GM18858 (cell line): ENCODE measurements at regions not wholly inside any gene's neighbourhood (a gene's known extent, or its start where the extent isn't known, plus 50 kb on each side); places are given as distances from the start of the nearest gene placed in this dataset.
"Not testable (repeated sequence)": the region's sequence is repeated elsewhere in the genome, so short reads cannot be mapped to it uniquely, and the experiment has no call there.

ENCODE experiments used
- ATAC-seq: cut with Tn5 transposase; IDR thresholded peaks from one replicate; pipeline ENCODE4 v1.9.1; 2021; ENCODE audit not compliant: unreplicated experiment

DNA sequence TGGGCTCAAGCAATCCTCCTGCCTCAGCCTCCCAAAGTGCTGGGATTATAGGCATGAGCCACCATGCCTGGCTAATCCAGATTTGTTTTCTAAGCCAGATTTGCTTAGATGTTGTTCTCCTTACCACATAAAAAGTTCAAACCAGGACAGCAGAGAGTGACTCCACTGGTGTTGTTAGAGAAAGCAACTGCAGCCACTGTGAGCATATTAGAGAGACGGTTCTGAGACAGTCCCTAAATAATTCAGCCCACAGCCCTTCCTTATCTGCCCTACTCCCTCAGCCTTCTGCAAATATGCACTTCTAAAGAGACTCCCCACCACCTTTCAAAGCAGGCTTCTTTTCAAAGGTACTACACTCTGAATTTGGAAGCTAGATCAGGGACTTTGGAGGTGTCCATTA, 96.1 kb downstream of the DRD1 start:
- no peak for ATAC-seq

DNA sequence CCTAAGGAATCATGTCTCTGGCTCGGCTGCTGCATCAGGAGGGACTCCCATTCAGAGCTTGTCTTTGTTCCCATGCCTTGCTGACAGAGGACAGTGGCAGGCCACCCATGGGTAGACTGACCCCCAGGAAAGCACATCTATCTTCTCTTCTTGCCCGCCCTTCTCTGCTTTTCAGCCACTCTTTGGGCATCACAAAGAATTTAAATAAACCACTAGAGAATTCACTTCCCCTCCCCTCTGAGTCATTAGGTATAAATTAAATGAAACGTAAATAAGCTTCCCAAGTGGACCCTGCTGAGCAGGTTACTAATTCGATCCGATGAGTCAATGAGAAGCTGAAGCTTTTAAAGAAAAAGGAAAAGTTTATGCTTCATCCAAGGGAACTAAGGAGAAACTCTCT, 97.0 kb downstream of the DRD1 start:
- no peak for ATAC-seq

DNA sequence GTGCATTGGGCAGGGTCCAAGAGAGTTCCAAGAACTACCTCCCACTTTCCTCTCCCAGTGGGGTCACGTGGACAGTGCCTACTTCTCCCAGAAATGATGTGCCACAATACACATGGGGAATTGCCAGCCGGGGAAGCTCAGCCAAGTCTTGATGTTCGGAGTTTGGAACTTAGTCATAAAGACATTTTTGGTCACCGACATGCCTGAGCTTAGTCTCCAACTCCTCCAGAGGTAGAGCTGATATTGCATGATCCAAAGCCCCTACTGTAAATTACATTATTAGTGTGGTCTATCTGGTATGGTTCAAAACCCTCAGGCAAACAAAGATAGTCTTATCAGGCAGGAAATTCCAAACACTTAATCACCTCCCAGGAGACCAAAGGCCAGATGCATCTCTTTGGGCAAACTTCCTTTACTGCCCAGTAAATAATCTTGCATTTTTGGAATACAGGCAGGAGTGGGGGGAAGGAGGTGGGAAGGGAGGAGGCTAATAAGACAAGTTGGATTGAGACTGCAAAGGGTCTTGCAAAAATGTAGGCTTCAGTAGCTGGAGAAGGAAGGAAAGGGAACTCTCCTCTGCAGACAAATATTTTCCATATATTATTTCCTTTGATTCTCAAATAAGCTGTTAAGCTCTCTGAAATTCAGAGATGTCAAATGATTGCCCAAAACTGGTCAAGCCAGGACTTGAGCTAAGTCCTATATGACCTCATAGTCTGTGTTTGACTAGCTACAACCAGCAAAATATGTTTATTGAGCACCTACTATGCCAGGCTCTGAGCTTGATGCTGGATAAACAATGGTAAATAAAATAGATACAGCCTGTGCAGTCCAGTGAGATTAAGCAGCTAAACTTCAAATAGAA, 99.4 kb downstream of the DRD1 start:
- no peak for ATAC-seq

DNA sequence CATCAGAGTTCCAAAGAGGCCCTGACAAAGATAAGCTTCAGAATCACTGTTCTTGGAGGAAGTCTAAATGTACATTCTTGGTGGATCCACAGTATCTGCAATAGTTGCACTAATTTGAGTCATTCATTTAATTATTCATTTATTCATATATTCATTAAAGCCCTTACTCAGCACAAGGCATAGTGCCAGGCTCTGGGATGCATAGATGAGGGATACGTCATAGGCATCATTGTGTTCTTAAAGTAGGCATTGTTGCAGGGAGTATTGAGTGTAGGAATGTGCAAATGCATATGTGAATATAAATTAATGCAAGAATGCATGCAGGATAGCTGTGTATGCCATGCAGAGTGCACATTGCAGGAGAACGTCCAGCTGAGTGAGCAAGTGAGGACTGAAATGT, 100.7 kb downstream of the DRD1 start:
- ATAC-seq, result no peak

DNA sequence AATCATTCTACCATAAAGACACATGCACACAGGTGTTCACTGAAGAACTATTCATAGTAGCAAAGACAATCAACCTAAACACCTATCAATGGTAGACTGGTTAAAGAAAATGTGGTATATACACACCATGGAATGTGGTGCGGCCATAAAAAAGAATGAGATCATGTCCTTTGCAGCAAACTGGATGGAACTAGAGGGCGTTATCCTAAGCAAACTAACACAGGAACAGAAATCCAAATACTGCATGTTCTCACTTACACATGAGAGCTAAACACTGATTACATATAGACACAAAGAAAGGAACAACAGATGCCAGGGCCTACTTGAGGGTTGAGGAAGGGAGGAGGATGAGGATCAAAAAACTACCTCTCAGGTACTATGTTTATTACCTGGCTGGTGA, 103.8 kb downstream of the DRD1 start:
- ATAC-seq, result no peak

DNA sequence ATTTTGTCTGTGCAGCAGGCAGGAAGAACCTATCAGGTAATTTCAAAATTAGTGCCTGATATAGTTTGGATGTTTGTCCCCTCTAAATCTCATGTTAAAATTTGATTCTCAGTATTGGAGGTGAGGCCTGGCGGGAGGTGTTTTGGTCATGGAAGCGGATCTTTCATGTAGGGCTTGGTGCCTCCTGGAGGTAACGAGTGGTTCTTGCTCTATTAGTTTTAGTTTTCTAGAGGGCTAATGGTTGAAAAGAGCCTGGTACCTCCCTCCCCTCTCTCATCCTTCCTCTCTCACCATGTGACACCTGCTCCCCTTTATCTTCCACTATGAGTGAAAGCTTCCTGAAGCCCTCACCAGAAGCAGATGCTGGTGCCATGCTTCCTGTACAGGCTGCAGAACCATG, 106.3 kb downstream of the DRD1 start:
- no peak for ATAC-seq

DNA sequence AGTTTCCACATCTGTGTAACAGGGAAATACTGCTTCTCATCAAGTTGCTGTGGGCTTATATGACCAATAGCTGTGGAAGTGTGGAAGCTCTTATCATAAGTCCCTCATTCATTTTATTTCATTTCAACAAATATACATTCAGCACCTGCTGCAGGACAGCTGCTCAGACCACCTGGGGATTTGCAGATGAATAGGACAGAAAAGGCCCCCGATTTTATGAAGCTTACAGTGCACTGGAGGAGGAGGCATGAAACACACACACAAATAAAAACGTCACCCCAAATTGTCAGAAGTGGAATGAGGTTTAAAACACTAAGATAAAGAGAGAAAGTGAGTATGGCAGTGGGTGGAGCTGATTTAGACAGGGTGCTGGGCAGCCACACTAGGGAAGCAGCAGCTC, 107.2 kb downstream of the DRD1 start:
- no peak for ATAC-seq

DNA sequence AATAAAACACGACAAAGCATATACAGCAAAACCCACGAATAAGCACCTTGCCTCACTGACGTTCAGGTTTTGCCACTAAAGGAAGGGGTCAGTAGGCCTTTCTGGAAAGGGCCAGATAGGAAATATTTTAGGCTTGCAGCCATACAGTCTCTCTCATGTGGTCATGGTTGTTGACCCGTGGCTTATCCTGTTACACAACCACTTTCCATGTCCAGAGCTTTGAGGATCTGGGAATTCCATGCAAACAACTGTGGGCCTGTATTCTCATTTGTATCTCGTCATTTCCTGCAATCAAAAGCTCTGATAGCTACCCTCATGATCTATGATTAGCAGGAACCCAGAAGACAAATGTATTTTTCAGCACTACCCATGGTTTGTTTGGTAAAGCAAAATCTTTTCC, 108.3 kb downstream of the DRD1 start:
- no peak for ATAC-seq

DNA sequence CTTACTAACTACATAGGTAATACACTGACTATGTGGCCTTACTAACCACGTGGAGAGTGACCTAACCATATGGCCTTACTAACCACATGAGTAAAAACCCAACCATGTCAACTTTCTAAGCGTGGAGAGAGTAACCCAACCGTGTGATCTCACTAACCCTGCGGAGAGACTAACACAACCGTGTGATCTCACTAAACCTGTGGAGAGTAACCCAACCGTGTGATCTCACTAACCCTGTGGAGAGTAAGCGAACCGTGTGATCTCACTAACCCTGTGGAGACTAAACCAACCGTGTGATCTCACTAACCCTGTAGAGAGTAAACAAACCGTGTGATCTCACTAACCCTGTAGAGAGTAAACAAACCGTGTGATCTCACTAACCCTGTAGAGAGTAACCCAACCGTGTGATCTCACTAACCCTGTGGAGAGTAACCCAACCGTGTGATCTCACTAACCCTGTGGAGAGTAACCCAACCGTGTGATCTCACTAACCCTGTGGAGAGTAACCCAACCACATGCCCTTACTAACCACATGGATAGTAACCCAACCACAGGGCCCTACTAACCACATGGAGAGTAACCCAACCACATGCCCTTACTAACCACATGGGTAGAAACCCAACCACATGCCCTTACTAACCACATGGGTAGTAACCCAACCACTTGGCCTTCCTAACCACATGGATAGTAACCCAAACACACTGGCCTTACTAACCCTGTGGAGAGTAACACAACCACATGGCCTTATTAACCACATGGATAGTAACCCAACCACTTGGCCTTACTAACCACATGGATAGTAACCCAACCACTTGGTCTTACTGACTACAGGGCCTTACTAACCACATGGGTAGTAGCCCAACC, 112.6 kb downstream of the DRD1 start:
- ATAC-seq, result not testable (repeated sequence)

DNA sequence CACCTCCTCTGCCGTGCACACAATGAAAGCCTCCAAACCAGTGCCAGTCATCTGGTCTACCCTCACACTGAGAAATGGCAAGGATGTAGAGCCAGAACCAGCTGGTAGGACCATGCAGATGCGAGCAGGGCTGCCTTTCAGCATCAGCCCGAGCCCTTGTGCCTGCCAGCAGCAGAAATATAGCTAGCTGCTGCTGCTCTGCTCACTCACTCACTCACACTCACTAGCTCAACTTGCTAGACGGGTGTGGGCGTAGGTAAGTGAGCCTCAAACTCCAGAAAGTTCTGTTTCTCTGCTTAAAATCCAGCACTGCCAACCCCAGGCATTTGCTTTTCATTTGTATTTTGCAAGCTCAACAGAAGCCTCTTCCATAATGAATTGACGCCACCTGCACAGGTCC, 114.0 kb downstream of the DRD1 start:
- ATAC-seq, result no peak

DNA sequence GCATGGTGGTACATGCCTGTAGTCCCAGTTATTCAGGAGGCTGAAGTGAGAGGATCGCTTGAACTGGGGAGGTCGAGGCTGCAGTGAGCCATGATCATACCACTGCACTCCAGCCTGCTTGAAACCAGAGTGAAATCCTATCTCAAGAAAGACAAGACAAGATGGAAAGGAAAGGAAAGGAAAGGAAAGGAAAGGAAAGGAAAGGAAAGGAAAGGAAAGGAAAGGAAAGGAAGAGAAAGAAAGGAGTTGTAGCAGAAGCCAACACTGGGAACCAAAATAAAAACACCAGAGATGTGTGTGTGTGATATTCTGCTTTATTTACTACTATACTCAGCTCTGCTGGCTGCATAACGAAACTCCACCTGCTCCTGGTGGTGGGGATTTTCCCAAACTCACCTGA, 115.3 kb downstream of the DRD1 start:
- ATAC-seq, result no peak

DNA sequence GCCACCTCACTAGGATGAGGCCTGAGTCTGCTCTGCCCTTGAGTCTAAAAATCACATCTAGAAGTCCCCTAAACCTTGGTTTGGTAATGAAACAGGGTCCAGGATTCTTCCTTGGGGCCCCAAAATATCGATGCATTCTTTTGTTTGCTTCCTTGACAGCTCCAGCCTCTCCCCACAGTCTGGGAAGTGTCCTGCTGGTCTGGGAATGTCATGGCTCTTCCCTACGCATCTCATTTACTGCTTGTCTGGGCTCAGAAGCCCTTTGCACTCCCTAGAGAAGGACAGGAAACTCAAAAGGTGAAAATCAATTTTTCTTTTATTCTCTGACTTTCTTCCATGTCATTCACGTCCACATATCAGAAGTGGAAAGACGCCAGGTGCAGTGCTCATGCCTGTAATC, 115.8 kb downstream of the DRD1 start:
- ATAC-seq, result no peak

DNA sequence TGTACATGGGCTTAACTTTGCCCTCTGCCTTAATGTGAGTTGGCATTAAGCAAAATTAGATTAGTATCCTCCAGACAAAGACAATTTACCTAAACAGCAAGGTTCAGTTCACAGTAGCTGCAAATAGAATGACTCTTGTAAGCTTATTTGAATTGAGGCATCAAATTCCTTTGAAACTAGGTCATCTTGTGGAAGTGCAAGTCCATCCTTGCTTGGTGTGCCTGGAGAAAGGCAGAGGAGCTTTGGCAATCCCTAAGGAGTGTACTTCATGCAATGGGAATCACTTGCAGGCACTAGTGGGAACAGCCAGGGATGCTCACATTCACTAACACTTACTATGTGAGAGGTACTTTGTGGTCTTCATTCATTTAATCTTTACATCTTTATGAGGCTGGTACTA, 118.3 kb downstream of the DRD1 start:
- no peak for ATAC-seq

DNA sequence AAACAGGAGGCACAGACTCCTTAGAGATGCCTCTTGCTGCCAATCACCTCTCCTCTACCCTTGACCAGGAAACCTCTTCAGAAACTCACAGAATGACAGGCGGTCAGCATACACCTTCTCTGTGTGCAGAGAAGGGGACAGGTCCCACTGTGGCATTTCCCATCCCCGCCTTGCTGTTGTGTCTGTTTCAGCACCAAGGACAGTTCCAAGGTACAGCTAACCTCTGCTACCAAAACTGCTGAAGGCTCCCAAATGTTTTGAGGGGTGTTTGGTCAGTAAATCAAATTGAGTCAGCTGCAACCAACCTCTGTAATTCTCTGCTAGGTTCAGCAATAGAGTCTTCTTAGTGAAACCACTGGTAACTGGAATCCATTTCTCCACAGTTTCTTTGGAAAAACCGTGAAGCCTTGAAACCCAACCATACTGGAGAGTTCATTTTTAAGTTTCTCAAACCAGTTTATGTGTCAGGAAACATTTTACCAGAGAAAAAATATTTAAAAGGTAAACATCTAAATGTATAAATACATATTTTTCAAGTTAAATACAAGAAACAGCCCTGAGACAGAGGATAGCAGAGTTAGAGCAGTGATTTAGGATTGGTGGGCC, 122.0 kb downstream of the DRD1 start:
- ATAC-seq, result no peak

DNA sequence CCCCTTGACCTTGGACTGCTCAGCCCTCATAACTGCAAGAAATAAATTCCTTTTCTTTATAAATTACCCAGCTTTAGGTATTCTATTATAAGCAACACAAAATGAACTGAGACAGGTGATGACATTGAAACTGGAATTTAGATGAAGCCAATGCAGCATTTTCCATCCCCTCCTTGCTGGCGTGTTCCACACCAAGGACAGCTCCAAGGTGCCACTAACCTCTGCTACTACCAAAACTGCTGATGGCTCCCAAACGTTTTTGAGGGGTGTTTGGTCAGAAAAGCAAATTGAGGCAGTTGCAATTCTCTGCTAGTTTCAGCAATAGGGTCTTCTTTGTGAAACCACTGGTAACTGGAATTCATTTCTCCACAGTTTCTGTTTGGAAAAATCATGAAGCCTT, 124.8 kb downstream of the DRD1 start:
- no peak for ATAC-seq

DNA sequence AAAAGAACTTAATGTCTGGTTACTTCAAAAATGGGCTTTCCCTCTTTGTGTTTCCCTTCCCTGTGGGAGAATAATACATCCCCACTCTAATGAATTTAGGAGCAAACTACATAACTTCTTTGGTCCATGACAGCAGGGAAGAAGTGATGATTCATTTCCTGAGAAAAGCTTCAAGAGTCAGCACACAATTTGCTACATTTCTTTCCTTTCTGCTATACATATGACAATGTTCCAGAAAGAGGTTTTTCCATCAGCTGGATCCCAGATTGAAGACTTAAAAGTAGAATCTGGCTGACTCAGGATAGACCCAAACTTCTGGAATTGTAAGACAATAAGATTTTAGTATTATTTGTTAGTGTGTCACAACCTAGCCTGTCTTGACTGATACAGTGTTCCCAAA, 126.1 kb downstream of the DRD1 start:
- no peak for ATAC-seq

DNA sequence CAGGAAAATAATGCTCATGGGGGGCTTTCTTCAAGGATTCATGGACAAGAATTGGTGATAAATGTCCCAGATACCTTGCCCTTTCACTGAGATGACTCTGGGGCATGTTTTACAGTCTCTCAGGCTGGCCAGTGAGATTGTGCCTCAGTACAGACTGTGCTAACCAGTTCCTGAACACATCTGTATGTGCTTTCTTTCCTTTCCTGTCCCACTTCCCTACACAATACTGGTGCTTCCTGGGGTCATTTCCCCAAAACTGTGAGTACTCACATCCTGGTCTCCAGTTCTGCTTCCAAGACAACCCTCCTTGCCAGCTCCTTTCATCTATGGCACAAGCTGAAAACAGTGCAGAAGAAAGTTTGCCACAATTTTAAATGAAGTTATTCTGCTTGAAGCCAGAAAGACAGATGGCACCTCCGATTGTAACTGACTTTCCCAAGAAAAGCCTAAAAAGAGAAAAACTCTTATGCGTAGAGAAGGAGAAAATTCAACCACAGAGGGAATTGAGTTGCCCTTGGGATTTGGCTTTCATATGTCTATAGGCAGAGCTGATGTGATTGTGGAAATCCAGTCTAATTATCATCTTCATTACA, 134.7 kb downstream of the DRD1 start:
- ATAC-seq, result no peak

DNA sequence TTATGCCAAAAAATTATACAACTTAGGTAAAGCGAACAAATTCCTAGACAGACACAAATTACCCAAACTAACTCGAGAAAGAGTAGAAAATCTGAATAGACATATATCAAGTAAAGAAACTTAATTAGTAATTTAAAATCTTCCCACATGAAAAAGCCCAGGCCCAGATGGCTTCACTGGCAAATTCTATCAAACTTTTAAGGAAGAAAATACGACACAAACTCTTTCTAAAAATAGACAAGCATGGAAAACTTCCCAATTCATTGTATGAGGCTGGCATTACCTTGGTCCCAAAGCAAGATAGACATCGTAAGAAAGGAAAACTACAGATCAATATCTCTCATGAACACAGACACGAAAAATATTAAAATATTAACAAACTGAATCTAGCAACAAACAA, 135.3 kb downstream of the DRD1 start:
- no peak for ATAC-seq

DNA sequence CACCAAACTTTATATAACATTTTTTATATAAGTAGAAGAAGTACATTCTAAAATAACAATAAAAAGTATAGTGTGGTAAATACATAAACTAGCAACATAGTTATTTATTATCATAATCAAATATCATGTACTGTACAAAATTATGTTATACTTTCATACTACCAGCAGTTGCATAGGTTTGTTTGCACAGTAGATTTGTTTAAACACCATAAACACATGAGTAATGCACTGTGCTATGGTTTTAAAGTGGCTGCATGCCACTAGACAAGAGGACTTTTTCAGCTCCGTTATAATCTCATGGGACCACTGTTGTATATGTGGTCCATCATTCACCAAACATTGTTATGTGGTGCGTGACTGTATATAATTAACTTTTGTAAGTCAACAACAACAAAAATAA, 137.6 kb downstream of the DRD1 start:
- no peak for ATAC-seq

DNA sequence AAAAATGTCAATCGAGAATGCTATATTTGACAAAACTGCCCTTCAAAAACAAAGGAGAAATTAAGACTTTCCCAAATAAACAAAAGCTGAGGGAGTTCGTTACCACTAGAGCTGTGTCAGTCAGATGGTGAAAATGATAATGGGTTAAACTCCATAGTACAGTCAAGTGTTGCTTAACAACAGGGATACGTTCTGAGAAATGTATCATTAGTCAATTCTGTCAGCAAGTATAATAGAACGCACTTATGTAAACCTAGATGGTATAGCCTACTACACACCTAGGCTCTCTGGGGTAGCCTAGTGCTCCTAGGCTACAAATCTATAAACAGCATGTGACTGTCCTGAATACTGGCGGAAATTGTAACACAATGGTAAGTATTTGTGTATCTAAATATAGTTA, 138.7 kb downstream of the DRD1 start:
- ATAC-seq, result no peak

DNA sequence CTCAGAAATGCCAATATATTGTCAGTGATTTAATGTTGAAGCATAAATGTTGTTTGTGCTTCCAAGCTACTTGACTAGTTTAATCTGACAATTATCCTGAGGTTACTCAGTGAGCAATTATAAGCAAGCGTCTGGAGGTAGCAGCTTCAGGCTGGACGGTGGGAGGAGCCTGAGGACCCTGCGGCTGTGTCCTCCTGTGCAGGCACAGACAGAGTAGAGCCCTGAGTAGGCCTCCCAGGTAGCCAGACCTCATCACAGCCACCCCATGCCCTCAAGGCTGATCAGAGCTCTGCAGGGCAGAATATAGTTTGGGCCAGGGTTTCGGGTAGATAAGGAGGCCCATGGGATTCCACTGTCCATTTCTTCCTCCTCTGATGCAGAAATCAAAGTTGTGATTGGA, 153.6 kb downstream of the DRD1 start:
- ATAC-seq, result no peak
